Ovary (tissue), 7 donors: ENCODE measurements at regions not wholly inside any gene's neighbourhood (a gene's known extent, or its start where the extent isn't known, plus 50 kb on each side); places are given as distances from the start of the nearest gene placed in this dataset.

Source experiments
- DNase-seq, 5 donors: peaks; one replicate each; pipeline ENCODE4 v3.0.0-alpha.2; 2019 to 2020
- H3K27ac ChIP-seq, 2 donors: fragments of 200-600 bp; one replicate each; pipeline versions ENCODE4 v1.5.1 to v1.8.0; 2019 to 2022
- H3K27me3 ChIP-seq: fragments of 200-600 bp; one replicate; pipeline ENCODE4 v1.8.0; 2022
- H3K36me3 ChIP-seq: fragments of 200-600 bp; sonication (generic); one replicate; pipeline ENCODE4 v1.5.1; 2019
- H3K4me1 ChIP-seq: one replicate; pipeline ENCODE4 v1.8.1; 2013; ENCODE audit warnings: mild to moderate bottlenecking, moderate library complexity; ENCODE audit not compliant: insufficient read depth
- H3K4me3 ChIP-seq: fragments of 200-600 bp; sonication (generic); one replicate; pipeline ENCODE4 v1.5.1; 2017
- H3K9me3 ChIP-seq, 2 donors: fragments of 200-600 bp in 1 of 2; sonication (generic) in 1 of 2; one replicate each; pipeline versions ENCODE4 v1.5.1 to v1.8.1; 2013 to 2019; ENCODE audit warnings: mild to moderate bottlenecking in 1 of 2, moderate library complexity in 1 of 2
- EP300 ChIP-seq: sonication (generic); formaldehyde crosslinking; IDR thresholded peaks from one replicate; pipeline ENCODE4 v1.6.1; 2017; ENCODE audit warnings: antibody characterized with exemption
- POLR2A ChIP-seq: fragments of 450-650 bp; IDR thresholded peaks from one replicate; pipeline ENCODE4 v1.6.1; 2017; ENCODE audit warnings: antibody characterized with exemption, mild to moderate bottlenecking, moderate library complexity
- WGBS, 3 donors: extraction: QIAGEN DNeasy Blood & Tissue Kit in 1 of 3; methylation state at CpG; one replicate each; pipeline versions ENCODE4 v1.1.5 to v1.1.7; 2013 to 2017; 5-methylcytosine and 5-hydroxymethylcytosine counted together
- intact Hi-C, 4 donors: fragments of 100-400 bp; cut with DNase I; formaldehyde crosslinking; loops; one replicate each; pipeline versions ENCODE4 v1.11.0 to v1.15.1; 2022 to 2023
- TF ChIP-seq, protein P1 (sequence below), 3 donors: fragments of 450-650 bp in 2 of 3; fragments of 200-600 bp in 1 of 3; IDR thresholded peaks; one replicate each; pipeline versions ENCODE4 v1.5.1 to v1.8.0; 2016 to 2022; ENCODE audit warnings: antibody characterized with exemption in 3 of 3, mild to moderate bottlenecking in 1 of 3
- donor health status: DM: no; HTN: no; CAD: no; lungs with moderate emphysema.
- donor health status: DM: no; HTN: no; CAD: no.
- donor health status: Bipolar disorder and iron deficiency.
- donor health status: DM: no; HTN: no; CAD: no.
- donor health status: DM: yes; HTN: yes; CAD: no.

DNA sequence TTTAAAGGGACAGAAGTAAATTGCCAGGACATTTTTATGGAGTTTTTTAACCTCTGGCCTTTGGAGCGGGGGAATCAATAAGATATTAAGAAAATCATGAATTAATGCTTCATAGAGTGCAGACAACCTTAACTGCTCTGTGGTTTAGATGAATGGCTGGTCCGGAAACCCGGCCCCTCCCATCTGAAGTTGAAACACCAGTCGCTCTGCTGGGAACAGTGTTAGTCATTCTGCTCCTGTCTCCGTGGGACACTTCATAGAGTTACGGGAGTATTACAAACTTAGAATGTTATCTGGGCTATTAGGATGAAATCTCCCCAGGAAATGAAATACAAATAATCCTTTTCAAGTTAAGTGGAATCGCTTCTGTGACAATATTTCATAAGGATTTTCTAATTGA, 110.1 kb upstream of the IRX2 start:
- intact Hi-C loops, result no loop called here
- H3K9me3 ChIP-seq, result no peaks in the 10 kb centered on the region
- no peaks in the 10 kb centered on the region for H3K4me1 ChIP-seq
- TF ChIP-seq EP300 (no peak), POLR2A (no peak)
- TF ChIP-seq, protein P1, sequence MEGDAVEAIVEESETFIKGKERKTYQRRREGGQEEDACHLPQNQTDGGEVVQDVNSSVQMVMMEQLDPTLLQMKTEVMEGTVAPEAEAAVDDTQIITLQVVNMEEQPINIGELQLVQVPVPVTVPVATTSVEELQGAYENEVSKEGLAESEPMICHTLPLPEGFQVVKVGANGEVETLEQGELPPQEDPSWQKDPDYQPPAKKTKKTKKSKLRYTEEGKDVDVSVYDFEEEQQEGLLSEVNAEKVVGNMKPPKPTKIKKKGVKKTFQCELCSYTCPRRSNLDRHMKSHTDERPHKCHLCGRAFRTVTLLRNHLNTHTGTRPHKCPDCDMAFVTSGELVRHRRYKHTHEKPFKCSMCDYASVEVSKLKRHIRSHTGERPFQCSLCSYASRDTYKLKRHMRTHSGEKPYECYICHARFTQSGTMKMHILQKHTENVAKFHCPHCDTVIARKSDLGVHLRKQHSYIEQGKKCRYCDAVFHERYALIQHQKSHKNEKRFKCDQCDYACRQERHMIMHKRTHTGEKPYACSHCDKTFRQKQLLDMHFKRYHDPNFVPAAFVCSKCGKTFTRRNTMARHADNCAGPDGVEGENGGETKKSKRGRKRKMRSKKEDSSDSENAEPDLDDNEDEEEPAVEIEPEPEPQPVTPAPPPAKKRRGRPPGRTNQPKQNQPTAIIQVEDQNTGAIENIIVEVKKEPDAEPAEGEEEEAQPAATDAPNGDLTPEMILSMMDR (IDR thresholded peaks at IDR 0.05), result no peak
- no peaks in the 10 kb centered on the region for H3K36me3 ChIP-seq
- no peaks in the 10 kb centered on the region for H3K27me3 ChIP-seq
- DNase-seq, result no peak
- WGBS, 3 donors, result 50 to 55% (median 53%) methylated on average over 7 of the region's 7 CpGs
- no peak overlapping the region for H3K27ac ChIP-seq
- H3K4me3 ChIP-seq, result no peak overlapping the region

DNA sequence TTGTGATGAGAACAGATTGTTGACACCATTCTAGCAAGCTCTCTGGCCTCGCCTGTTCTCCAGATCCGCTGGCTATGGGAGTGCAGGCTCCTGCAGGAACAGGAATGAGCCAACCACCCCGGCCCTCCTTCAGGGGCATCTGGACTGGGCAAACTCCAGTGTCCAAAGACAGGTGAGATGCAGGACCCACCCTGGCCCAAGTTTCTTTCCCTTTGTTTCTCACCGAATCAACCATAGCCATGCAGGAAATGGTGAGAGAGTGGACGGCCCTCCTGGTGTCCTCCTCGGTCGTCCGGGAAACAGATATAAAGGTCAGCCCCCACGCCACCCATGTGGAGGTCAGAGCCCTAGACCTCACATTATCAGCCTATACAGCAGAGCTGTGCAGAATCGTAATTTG, 108.6 kb upstream of the IRX2 start:
- intact Hi-C loops, result no loop called here
- WGBS, 3 donors, result 33 to 45% (median 38%) methylated on average over 10 of the region's 10 CpGs
- H3K9me3 ChIP-seq, result no peaks in the 10 kb centered on the region
- H3K27ac ChIP-seq, result no peak overlapping the region
- no peaks in the 10 kb centered on the region for H3K4me1 ChIP-seq
- no peaks in the 10 kb centered on the region for H3K36me3 ChIP-seq
- no peaks in the 10 kb centered on the region for H3K27me3 ChIP-seq
- TF ChIP-seq, protein P1 (IDR thresholded peaks at IDR 0.05), result no peak
- TF ChIP-seq EP300 (no peak), POLR2A (no peak)
- H3K4me3 ChIP-seq, result no peak overlapping the region
- DNase-seq, result no peak

DNA sequence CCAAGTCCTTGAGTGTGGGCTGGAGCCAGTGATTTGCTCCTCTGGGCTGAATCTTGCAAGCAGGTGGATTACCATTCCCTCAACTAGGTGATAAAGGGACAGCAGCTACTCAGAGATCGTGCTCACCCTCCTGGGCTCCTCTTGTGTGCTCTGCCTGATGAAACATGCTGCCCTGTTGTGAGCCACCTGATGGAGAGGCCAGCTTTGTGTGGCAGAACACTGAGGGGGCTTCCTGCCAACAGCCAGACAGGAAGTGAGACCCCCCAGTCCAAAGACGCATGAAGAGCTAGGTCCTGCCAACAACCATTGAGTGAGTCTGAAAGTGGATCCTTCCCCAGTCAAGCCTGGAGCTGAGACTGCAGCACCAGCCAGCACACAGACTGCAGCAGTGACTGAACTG, 106.4 kb upstream of the IRX2 start:
- intact Hi-C loops, result no loop called here

DNA sequence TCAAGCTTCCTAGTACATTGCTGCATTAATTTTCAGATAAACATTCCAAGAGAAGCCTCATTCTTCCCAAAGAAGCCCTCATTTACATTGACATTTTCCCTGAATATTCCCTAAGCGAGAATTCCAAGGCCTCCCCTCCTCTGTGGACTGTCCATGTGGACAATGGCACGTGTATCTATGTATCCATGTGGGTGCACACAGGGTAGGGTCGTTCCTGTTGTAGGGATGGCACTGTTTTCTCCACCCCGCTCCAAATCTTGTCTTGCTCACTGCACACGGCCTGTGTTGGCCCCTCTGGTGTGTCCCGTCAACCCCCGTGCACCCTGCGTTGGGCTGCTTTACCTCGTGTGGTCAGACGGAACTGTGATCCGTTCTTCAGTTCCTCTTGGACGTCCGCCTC, 104.7 kb upstream of the IRX2 start:
- no peak for TF ChIP-seq POLR2A
- TF ChIP-seq, protein P1 (IDR thresholded peaks at IDR 0.05), result no peak
- TF ChIP-seq EP300, result no peak
- DNase-seq, result no peak
- Histone ChIP-seq H3K27me3 (no peaks in the 10 kb centered on the region), H3K4me1 (no peaks in the 10 kb centered on the region), H3K4me3 (no peak overlapping the region), H3K27ac (no peak overlapping the region), H3K9me3 (no peaks in the 10 kb centered on the region), H3K36me3 (no peaks in the 10 kb centered on the region)
- intact Hi-C loops, result no loop called here
- WGBS, 3 donors, result 83 to 86% (median 84%) methylated on average over 13 of the region's 13 CpGs

More for the DNA sequence above, 106.4 kb upstream of the IRX2 start:
- Histone ChIP-seq H3K9me3 (no peaks in the 10 kb centered on the region), H3K27me3 (no peaks in the 10 kb centered on the region), H3K27ac (no peak overlapping the region), H3K4me3 (no peak overlapping the region), H3K4me1 (no peaks in the 10 kb centered on the region), H3K36me3 (no peaks in the 10 kb centered on the region)
- DNase-seq, result no peak
- WGBS, 3 donors, result 43 to 56% (median 50%) methylated on average over 2 of the region's 2 CpGs
- TF ChIP-seq, protein P1 (IDR thresholded peaks at IDR 0.05), result no peak
- TF ChIP-seq POLR2A (no peak), EP300 (no peak)

DNA sequence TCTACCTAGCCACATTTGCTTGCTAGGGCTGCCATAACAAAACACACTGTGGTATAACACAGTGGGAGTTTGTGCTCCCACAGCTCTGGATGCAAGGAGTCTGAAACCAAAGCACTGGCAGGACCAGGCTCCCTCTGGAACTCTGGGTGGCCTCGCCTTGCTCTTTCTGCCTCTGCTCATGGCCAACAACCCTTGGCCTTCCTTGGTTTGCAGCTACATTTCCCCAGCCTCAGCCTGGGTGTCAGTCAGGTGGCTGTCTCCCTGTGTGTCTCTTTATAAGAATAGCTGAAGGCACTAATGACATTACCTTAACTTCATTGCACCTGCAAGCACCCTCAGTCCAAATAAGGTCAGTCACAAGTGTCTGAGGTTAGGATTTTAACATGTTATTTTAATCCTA, 101.0 kb upstream of the IRX2 start:
- no peak for DNase-seq
- Histone ChIP-seq H3K27me3 (no peaks in the 10 kb centered on the region), H3K9me3 (no peaks in the 10 kb centered on the region), H3K36me3 (no peaks in the 10 kb centered on the region), H3K27ac (no peak overlapping the region), H3K4me1 (no peaks in the 10 kb centered on the region), H3K4me3 (no peak overlapping the region)
- TF ChIP-seq, protein P1 (IDR thresholded peaks at IDR 0.05), result no peak
- TF ChIP-seq EP300 (no peak), POLR2A (no peak)
- intact Hi-C loops, result no loop called here
- WGBS, 3 donors, result 67 to 93% (median 89%) methylated on average over 1 of the region's 1 CpG
